ENCODE measurements at regions not wholly inside any gene's neighbourhood (a gene's known extent, or its start where the extent isn't known, plus 50 kb on each side); places are given as distances from the start of the nearest gene placed in this dataset.

GRCh38 chr3:160618363-160618762, 53.0 kb upstream of the KPNA4 start:
- no peak overlapping the region for H2AK5ac ChIP-seq (ENCODE audit: low read depth, low read length)
- no peak overlapping the region for H3K23ac ChIP-seq (ENCODE audit: low read depth, low read length)
- H2AFZ ChIP-seq (replicated peaks; ENCODE audit: low read length, poor library complexity) = peak overlapping the region; percentile 36
- H3K18ac ChIP-seq (ENCODE audit: low read depth, low read length) = no peak overlapping the region
- no peak overlapping the region for H2BK20ac ChIP-seq (ENCODE audit: low read depth, low read length)
- H3K4me2 ChIP-seq (ENCODE audit: low read depth, low read length) = peak overlapping the region; percentile 40; the same call in 1 of the 2 replicates
- ATAC-seq (ENCODE audit: low read depth) (no peak), DNase-seq (no peak)
- no peak overlapping the region for H2BK15ac ChIP-seq (ENCODE audit: low read depth, low read length)
- WGBS, 2 experiments (ENCODE audit: extremely low coverage in 2 of 2, insufficient read length in 1 of 2) = no CpG with 5 or more reads among the region's 4 CpGs
- no peaks in the 10 kb centered on the region for H3K9me3 ChIP-seq (ENCODE audit: control insufficient read depth, insufficient read depth, low read length)
- ChIA-PET CTCF (interaction anchor here (0.9 kb wide), 1 partner anchor 13 kb away, joined by 3 read pairs; no protein-coding TSS in a partner anchor), POLR2A (ENCODE audit: unreplicated experiment) (no interaction called here)
- H2AK9ac ChIP-seq (replicated peaks; ENCODE audit: low read depth, low read length, poor library complexity) = no peak overlapping the region
- H3K27ac ChIP-seq (ENCODE audit: insufficient read depth, low read length) = no peak overlapping the region
- no peak overlapping the region for H3K4ac ChIP-seq (ENCODE audit: low read depth, low read length)
- dilution Hi-C loops (cut with HindIII; ENCODE audit: low sequenced_read_pairs, unreplicated experiment) = no loop called here
- BruUV-seq (replicated peaks) = no TSS peak
- in situ Hi-C loops (cut with MboI; ENCODE audit: low sequenced_read_pairs) = no loop called here
- no peaks in the 10 kb centered on the region for H3K9me1 ChIP-seq (ENCODE audit: insufficient read depth, low read length)
- no peaks in the 10 kb centered on the region; the same call in none of the 2 replicates for H3K27me3 ChIP-seq (ENCODE audit: control insufficient read depth, insufficient read depth, low read length)
- H4K8ac ChIP-seq (ENCODE audit: low read depth in 2 of 2, low read length in 2 of 2) = no peak overlapping the region
- H3K9ac ChIP-seq (ENCODE audit: low read depth, low read length) = no peak overlapping the region
- intact Hi-C loops (cut with micrococcal nuclease) = no loop called here
- H3K4me3 ChIP-seq (ENCODE audit: insufficient read depth, low read depth, low read length) = no peak overlapping the region
- no peak overlapping the region for H2BK120ac ChIP-seq (ENCODE audit: low read depth, low read length)
- TF ChIP-seq RAD21 (IDR thresholded peaks at IDR 0.05; ENCODE audit: low read length) (no peak), CEBPB (IDR thresholded peaks at IDR 0.05; ENCODE audit: low read depth, low read length) (no peak), SMC3 (IDR thresholded peaks at IDR 0.05; ENCODE audit: low read depth, low read length) (no peak), CHD1 (IDR thresholded peaks at IDR 0.05; ENCODE audit: low read depth, low read length) (no peak), NFE2L2 (IDR thresholded peaks at IDR 0.05; ENCODE audit: low read depth, low read length) (no peak), POLR2A (IDR thresholded peaks at IDR 0.05; ENCODE audit: low read depth, low read length) (no peak), ELK1 (IDR thresholded peaks at IDR 0.05; ENCODE audit: borderline replicate concordance, low read depth, low read length) (no peak), MAZ (IDR thresholded peaks at IDR 0.05; ENCODE audit: borderline replicate concordance, low read depth, low read length) (no peak)
- H3K4me1 ChIP-seq (ENCODE audit: control insufficient read depth, insufficient read depth, low read length) = peaks cover 5% of the 10 kb centered on the region
- H4K91ac ChIP-seq (ENCODE audit: insufficient read depth, low read depth, low read length) = no peak overlapping the region
- no peaks in the 10 kb centered on the region for H3K36me3 ChIP-seq (ENCODE audit: control insufficient read depth, insufficient read depth, low read length)
- H4K20me1 ChIP-seq (ENCODE audit: insufficient read depth, low read length) = no peaks in the 10 kb centered on the region
- no peaks in the 10 kb centered on the region for H3K79me1 ChIP-seq (ENCODE audit: low read depth in 1 of 2, low read length in 2 of 2)
- no peak overlapping the region for H3K56ac ChIP-seq (ENCODE audit: extremely low read depth, insufficient read depth, low read length)
- no peak overlapping the region for H4K5ac ChIP-seq (ENCODE audit: low read depth, low read length)
- no peak overlapping the region for H2BK5ac ChIP-seq (ENCODE audit: low read depth, low read length, poor library complexity, severe bottlenecking)
- H3K14ac ChIP-seq (replicated peaks; ENCODE audit: low read depth, low read length) = no peak overlapping the region
